H9 (cell line): ENCODE measurements at regions not wholly inside any gene's neighbourhood (a gene's known extent, or its start where the extent isn't known, plus 50 kb on each side); places are given as distances from the start of the nearest gene placed in this dataset.

Experiments
- DNase-seq: peaks from one replicate; pipeline ENCODE4 v3.0.0-alpha.2; 2017
- H2AFZ ChIP-seq: one replicate; pipeline ENCODE4 v1.6.1; 2013; ENCODE audit warnings: mild to moderate bottlenecking, low read length, control low read depth, moderate library complexity
- H2AK5ac ChIP-seq: 2 replicates; pipeline ENCODE4 v1.6.1; 2013; ENCODE audit warnings: low read length, control low read depth, mixed read lengths; ENCODE audit not compliant: insufficient read length
- H2BK120ac ChIP-seq: one replicate; pipeline ENCODE4 v1.6.1; 2013; ENCODE audit warnings: low read depth, mild to moderate bottlenecking, low read length, control low read depth, inconsistent platforms; ENCODE audit not compliant: poor library complexity, severe bottlenecking
- H2BK12ac ChIP-seq: 2 replicates; pipeline ENCODE4 v1.6.1; 2013; ENCODE audit warnings: low read length, control low read depth, mixed read lengths, low read depth; ENCODE audit not compliant: insufficient read length
- H2BK15ac ChIP-seq: 2 replicates; pipeline ENCODE4 v1.6.1; 2013; ENCODE audit warnings: low read depth, low read length, control low read depth
- H2BK20ac ChIP-seq: one replicate; pipeline ENCODE4 v1.6.1; 2013; ENCODE audit warnings: low read depth, mild to moderate bottlenecking, low read length, control low read depth, inconsistent platforms; ENCODE audit not compliant: poor library complexity, severe bottlenecking
- H2BK5ac ChIP-seq: 2 replicates; pipeline ENCODE4 v1.6.1; 2013; ENCODE audit warnings: low read length, control low read depth, mixed read lengths; ENCODE audit not compliant: insufficient read length
- H3K14ac ChIP-seq: 2 replicates; pipeline ENCODE4 v1.6.1; 2013; ENCODE audit warnings: low read length, control low read depth; ENCODE audit not compliant: insufficient read depth
- H3K18ac ChIP-seq: 2 replicates; pipeline ENCODE4 v1.6.1; 2013; ENCODE audit warnings: low read depth, mild to moderate bottlenecking, mixed read lengths, low read length, control low read depth; ENCODE audit not compliant: insufficient read length
- H3K23ac ChIP-seq: 2 replicates; pipeline ENCODE4 v1.6.1; 2013; ENCODE audit warnings: low read length, control low read depth, mixed read lengths, low read depth; ENCODE audit not compliant: insufficient read length
- H3K23me2 ChIP-seq: 2 replicates; pipeline ENCODE4 v1.6.1; 2013; ENCODE audit warnings: low read depth, mild to moderate bottlenecking, mixed read lengths, low read length, control low read depth; ENCODE audit not compliant: insufficient read length, poor library complexity, severe bottlenecking
- H3K27ac ChIP-seq: 2 replicates; pipeline ENCODE4 v1.5.1; 2013; ENCODE audit warnings: low read length, control low read depth, mixed read lengths, low read depth; ENCODE audit not compliant: insufficient read length
- H3K27me3 ChIP-seq: 2 replicates; pipeline ENCODE4 v1.6.1; 2013; ENCODE audit warnings: low read length, control low read depth, inconsistent platforms; ENCODE audit not compliant: insufficient read depth
- H3K4ac ChIP-seq: 2 replicates; pipeline ENCODE4 v1.6.1; 2013; ENCODE audit warnings: low read depth, mild to moderate bottlenecking, control low read depth, inconsistent platforms, low read length, moderate library complexity
- H3K4me1 ChIP-seq: 2 replicates; pipeline ENCODE4 v1.6.1; 2013; ENCODE audit warnings: low read length, control low read depth, inconsistent platforms; ENCODE audit not compliant: insufficient read depth
- H3K4me2 ChIP-seq: 2 replicates; pipeline ENCODE4 v1.6.1; 2013; ENCODE audit warnings: low read length, control low read depth, mixed read lengths; ENCODE audit not compliant: insufficient read length, insufficient read depth
- H3K56ac ChIP-seq: 2 replicates; pipeline ENCODE4 v1.6.1; 2013; ENCODE audit warnings: low read depth, mild to moderate bottlenecking, mixed read lengths, low read length, control low read depth; ENCODE audit not compliant: insufficient read length
- H3K79me1 ChIP-seq: 2 replicates; pipeline ENCODE4 v1.6.1; 2013; ENCODE audit warnings: low read depth, mild to moderate bottlenecking, moderate library complexity, low read length, control low read depth, inconsistent platforms; ENCODE audit not compliant: insufficient read depth, poor library complexity, severe bottlenecking
- H3K79me2 ChIP-seq: 2 replicates; pipeline ENCODE4 v1.6.1; 2013; ENCODE audit warnings: low read length, control low read depth, inconsistent platforms; ENCODE audit not compliant: insufficient read depth
- H3K9ac ChIP-seq: 2 replicates; pipeline ENCODE4 v1.6.1; 2013; ENCODE audit warnings: low read length, control low read depth, mixed read lengths; ENCODE audit not compliant: insufficient read length; ENCODE audit errors: extremely low read depth
- H3K9me3 ChIP-seq: one replicate; pipeline ENCODE4 v1.6.1; 2013; ENCODE audit warnings: low read depth, low read length, inconsistent platforms; ENCODE audit not compliant: control insufficient read depth
- H3T11ph ChIP-seq: one replicate; pipeline ENCODE4 v1.6.1; 2013; ENCODE audit warnings: mild to moderate bottlenecking, low read length, control low read depth, inconsistent platforms
- H4K20me1 ChIP-seq: one replicate; pipeline ENCODE4 v1.6.1; 2013; ENCODE audit not compliant: control insufficient read depth, insufficient read length, insufficient read depth
- H4K5ac ChIP-seq: 2 replicates; pipeline ENCODE4 v1.6.1; 2013; ENCODE audit warnings: low read depth, mild to moderate bottlenecking, mixed read lengths, low read length, control low read depth; ENCODE audit not compliant: insufficient read length
- H4K8ac ChIP-seq: replicated peaks from 2 replicates; pipeline ENCODE4 v1.6.1; 2013; ENCODE audit warnings: low read length, control low read depth, mixed read lengths, low read depth; ENCODE audit not compliant: insufficient read length
- H4K91ac ChIP-seq: 2 replicates; pipeline ENCODE4 v1.6.1; 2013; ENCODE audit warnings: low read depth, mild to moderate bottlenecking, moderate library complexity, mixed read lengths, low read length, control low read depth; ENCODE audit not compliant: insufficient read length
- H3K27ac Mint-ChIP-seq, 3 experiments: 2 replicates in 2 of 3; 3 replicates in 1 of 3; pipeline ENCODE4 v1.8.0; 2020 to 2021; ENCODE audit warnings: mixed read lengths in 3 of 3, mild to moderate bottlenecking in 1 of 3, moderate library complexity in 1 of 3
- H3K27me3 Mint-ChIP-seq: 2 replicates; pipeline ENCODE4 v1.8.0; 2021; ENCODE audit warnings: low read depth, mild to moderate bottlenecking, moderate library complexity, mixed read lengths
- H3K36me3 Mint-ChIP-seq, 3 experiments: 2 replicates in 2 of 3; 3 replicates in 1 of 3; pipeline ENCODE4 v1.8.0; 2020 to 2021; ENCODE audit warnings: low read depth in 3 of 3, mixed read lengths in 3 of 3; ENCODE audit not compliant: insufficient read depth in 1 of 3
- H3K4me1 Mint-ChIP-seq, 2 experiments: 2 replicates each; pipeline ENCODE4 v1.8.0; 2020; ENCODE audit warnings: mixed read lengths in 2 of 2
- H3K4me3 Mint-ChIP-seq, 2 experiments: 2 replicates in 1 of 2; 3 replicates in 1 of 2; pipeline ENCODE4 v1.8.0; 2020 to 2021; ENCODE audit warnings: mild to moderate bottlenecking in 2 of 2, mixed read lengths in 2 of 2, moderate library complexity in 1 of 2
- H3K9me3 Mint-ChIP-seq, 2 experiments: 2 replicates in 1 of 2; 3 replicates in 1 of 2; pipeline ENCODE4 v1.8.0; 2020; ENCODE audit warnings: mild to moderate bottlenecking in 2 of 2, mixed read lengths in 2 of 2, moderate library complexity in 1 of 2
- CTCF ChIP-seq: fragments of 200-600 bp; sonication (generic); conservative IDR thresholded peaks from 3 replicates; pipeline ENCODE4 v1.8.0; 2021; ENCODE audit warnings: antibody characterized with exemption, mild to moderate bottlenecking
- WGBS: extraction: QIAGEN DNeasy Blood & Tissue Kit; methylation state at CpG from one replicate; pipeline ENCODE4 v1.1.7; 2013; ENCODE audit warnings: missing lambda C conversion rate, low lambda C conversion rate, mixed read lengths; ENCODE audit not compliant: insufficient read length; ENCODE audit errors: extremely low coverage; 5-methylcytosine and 5-hydroxymethylcytosine counted together

- H3K23me2 ChIP-seq, result no peaks in the 10 kb centered on the region
- H3K36me3 Mint-ChIP-seq, result no peaks in the 10 kb centered on the region
- H2BK120ac ChIP-seq, result no peak overlapping the region
- no peaks in the 10 kb centered on the region; the same call in 1 of the 2 replicates for H3K27me3 Mint-ChIP-seq
- H2BK15ac ChIP-seq, result no peak overlapping the region
- TF ChIP-seq CTCF, result peak; percentile 12; the same call in 1 of the 3 replicates
- H3K9ac ChIP-seq, result no peak overlapping the region
- no peaks in the 10 kb centered on the region for H3K79me1 ChIP-seq
- no peak overlapping the region for H4K5ac ChIP-seq
- H3K27me3 ChIP-seq, result no peaks in the 10 kb centered on the region
- no peak overlapping the region for H4K8ac ChIP-seq
- no peak overlapping the region for H3K4me2 ChIP-seq
- no peak overlapping the region for H2AK5ac ChIP-seq
- no peak overlapping the region for H3K18ac ChIP-seq
- H3K79me2 ChIP-seq, result no peaks in the 10 kb centered on the region
- no peak overlapping the region for H2BK5ac ChIP-seq
- H4K20me1 ChIP-seq, result no peaks in the 10 kb centered on the region
- no peaks in the 10 kb centered on the region for H3K9me3 Mint-ChIP-seq
- no peak overlapping the region for H3T11ph ChIP-seq
- no peak overlapping the region for H3K23ac ChIP-seq
- peak overlapping the region; percentile 40 to 90 (median 82); a peak in 5 of 7 replicates for H3K27ac Mint-ChIP-seq
- H4K91ac ChIP-seq, result no peak overlapping the region
- H3K4ac ChIP-seq, result no peak overlapping the region
- no peaks in the 10 kb centered on the region; the same call in 1 of the 2 replicates for H3K4me1 ChIP-seq
- no peak overlapping the region for H3K56ac ChIP-seq
- H3K4me1 Mint-ChIP-seq, result peaks cover 20 to 26% of the 10 kb centered on the region in 2 experiments
- H2BK12ac ChIP-seq, result no peak overlapping the region
- no peak overlapping the region for H2AFZ ChIP-seq
- no peak overlapping the region; the same call in 1 of the 2 replicates for H3K14ac ChIP-seq
- DNase-seq, result no peak
- H2BK20ac ChIP-seq, result no peak overlapping the region
- no peak overlapping the region for H3K4me3 Mint-ChIP-seq
- H3K9me3 ChIP-seq, result no peaks in the 10 kb centered on the region
- WGBS, result no CpG with 5 or more reads among the region's 13 CpGs
- H3K27ac ChIP-seq, result no peak overlapping the region
Measured at GRCh38 chr4:188268131-188268908, 129.1 kb downstream of the TRIML1 start.
